ENCODE measurements at regions not wholly inside any gene's neighbourhood (a gene's known extent, or its start where the extent isn't known, plus 50 kb on each side); places are given as distances from the start of the nearest gene placed in this dataset.

DNA sequence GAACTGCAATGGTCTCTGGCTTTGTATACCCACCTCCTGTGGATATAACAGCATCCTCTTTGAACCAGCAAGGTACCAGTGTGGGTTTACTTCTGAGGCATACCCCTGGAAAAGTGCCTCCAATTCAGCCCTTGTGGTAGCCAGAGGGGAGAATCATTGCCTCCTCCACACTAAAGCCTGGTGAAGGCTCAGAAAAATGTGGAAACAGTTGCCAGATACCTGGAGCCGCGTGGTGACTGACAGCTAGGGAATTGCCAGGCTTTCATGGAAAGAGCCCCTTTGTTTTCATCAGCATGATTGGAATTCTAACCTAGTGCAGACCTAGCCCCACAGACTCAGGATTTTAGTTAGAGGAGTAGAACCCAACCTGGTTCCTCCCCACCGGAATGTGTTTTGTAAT, 168.6 kb upstream of the KLF3 start:
- Histone ChIP-seq H3K9ac (replicated peaks in 1 of 4; ENCODE audit: extremely low read depth in 1 of 4, low read depth in 3 of 4, low read length in 3 of 4) (peak overlapping the region in 1 of 4 experiments; percentile 14; a peak in 1 of 7 replicates), H4K91ac (replicated peaks; ENCODE audit: insufficient read length, low read length) (peak overlapping the region; percentile 0), H3K27me3 (replicated peaks in 1 of 4; ENCODE audit: control insufficient read depth in 3 of 4, extremely low read depth in 1 of 4, insufficient read depth in 3 of 4, low read length in 3 of 4) (no peaks in the 10 kb centered on the region), H3K23me2 (ENCODE audit: low read depth, low read length) (no peaks in the 10 kb centered on the region; the same call in 1 of the 2 replicates), H4K8ac (ENCODE audit: extremely low read depth, insufficient read depth, low read length) (no peak overlapping the region), H3K4me2 (ENCODE audit: insufficient read depth in 1 of 2, low read depth in 2 of 2, low read length in 2 of 2) (0 out of 4 replicates have a peak overlapping the region, but pooled peaks of 1 of the 2 experiments have one; percentile 21), H3K79me2 (ENCODE audit: control insufficient read depth in 1 of 2, insufficient read depth in 2 of 2, low read length in 2 of 2) (no peaks in the 10 kb centered on the region), H2BK5ac (ENCODE audit: low read depth, low read length) (no peak overlapping the region; the same call in 1 of the 2 replicates), H3K36me3 (ENCODE audit: control insufficient read depth in 2 of 4, insufficient read depth in 4 of 4, low read length in 3 of 4) (no peaks in the 10 kb centered on the region), H2BK12ac (ENCODE audit: low read depth, low read length) (no peak overlapping the region), H2AK5ac (ENCODE audit: low read depth, low read length) (no peak overlapping the region), H2BK15ac (ENCODE audit: low read length) (no peak overlapping the region), H3K14ac (ENCODE audit: insufficient read length) (no peak overlapping the region), H3K79me1 (ENCODE audit: low read depth, low read length) (no peaks in the 10 kb centered on the region), H3K27ac (ENCODE audit: low read depth, low read length) (no peak overlapping the region), H3K4me3 (ENCODE audit: extremely low read depth in 1 of 4, insufficient read depth in 2 of 4, low read depth in 3 of 4, low read length in 4 of 4) (no peak overlapping the region), H3K56ac (replicated peaks; ENCODE audit: insufficient read length, low read depth, low read length) (no peak overlapping the region), H3K9me3 (ENCODE audit: insufficient read depth in 2 of 2, low read depth in 1 of 2, low read length in 1 of 2) (no peaks in the 10 kb centered on the region), H2BK120ac (replicated peaks; ENCODE audit: low read depth, low read length) (no peak overlapping the region), H3K18ac (ENCODE audit: extremely low read depth, low read length) (no peak overlapping the region), H3K4me1 (replicated peaks in 1 of 4; ENCODE audit: control insufficient read depth in 3 of 4, insufficient read depth in 4 of 4, low read length in 3 of 4) (peaks cover under 1 to 5% (median 3%) of the 10 kb centered on the region in 4 experiments; a peak in 5 of 7 replicates), H4K20me1 (replicated peaks in 1 of 2; ENCODE audit: control insufficient read depth in 1 of 2, insufficient read depth in 2 of 2, low read length in 2 of 2) (no peaks in the 10 kb centered on the region), H2BK20ac (ENCODE audit: low read length) (no peak overlapping the region), H2AFZ (ENCODE audit: low read length) (peak overlapping the region; percentile 18), H3K4ac (replicated peaks; ENCODE audit: insufficient read length, low read depth, low read length) (no peak overlapping the region), H4K5ac (ENCODE audit: insufficient read length, low read depth, low read length) (no peak overlapping the region), H3K23ac (ENCODE audit: insufficient read length) (no peak overlapping the region)
- ChIA-PET CTCF (ENCODE audit: partially characterized antibody) (interaction anchor here (0.9 to 1.0 kb wide), 2 partner anchors 9 to 180 kb away, joined by 3 read pairs; no protein-coding TSS in a partner anchor), POLR2A (ENCODE audit: partially characterized antibody) (no interaction called here)
- FAIRE-seq, result peak; percentile 55
- no peak for DNase-seq (ENCODE audit: low read depth in 1 of 2, low spot score in 2 of 2)
- TF ChIP-seq SIN3A (conservative IDR thresholded peaks at IDR 0.05 in 1 of 2, IDR thresholded peaks at IDR 0.05 in 1 of 2; ENCODE audit: low read depth in 1 of 2, low read length in 2 of 2) (peak in 1 of 2 experiments; percentile 38; a peak in 1 of 4 replicates), CEBPB (IDR thresholded peaks at IDR 0.05; ENCODE audit: low read depth, low read length) (no peak), TEAD4 (IDR thresholded peaks at IDR 0.05; ENCODE audit: low read depth, low read length) (peak; percentile 40; the same call in 1 of the 2 replicates), CHD2 (IDR thresholded peaks at IDR 0.05; ENCODE audit: low read length) (no peak), SAP30 (IDR thresholded peaks at IDR 0.05; ENCODE audit: insufficient read depth, insufficient replicate concordance, low read length) (no peak)
- TF ChIP-seq, protein P1, sequence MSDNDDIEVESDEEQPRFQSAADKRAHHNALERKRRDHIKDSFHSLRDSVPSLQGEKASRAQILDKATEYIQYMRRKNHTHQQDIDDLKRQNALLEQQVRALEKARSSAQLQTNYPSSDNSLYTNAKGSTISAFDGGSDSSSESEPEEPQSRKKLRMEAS (IDR thresholded peaks at IDR 0.05), result peak; percentile 61
- WGBS, 2 experiments (ENCODE audit: extremely low coverage in 1 of 2, insufficient coverage in 1 of 2, insufficient read length in 1 of 2, insufficient replicate concordance in 2 of 2, low coverage in 1 of 2, low lambda C conversion rate in 2 of 2, missing lambda C conversion rate in 1 of 2), result 49% methylated on average over 3 of the region's 3 CpGs; no CpG with 5 or more reads in 1 of the 2 experiments
